Breast epithelium (tissue), 4 donors: ENCODE measurements at regions not wholly inside any gene's neighbourhood (a gene's known extent, or its start where the extent isn't known, plus 50 kb on each side); places are given as distances from the start of the nearest gene placed in this dataset.

Source experiments
- DNase-seq, 2 donors: peaks; one replicate each; pipeline ENCODE4 v3.0.0-alpha.2; 2019; ENCODE audit warnings: low spot score in 2 of 2
- H3K27ac ChIP-seq, 2 donors: fragments of 200-600 bp; sonication (generic) in 1 of 2; one replicate each; pipeline ENCODE4 v1.5.1; 2016 to 2019; ENCODE audit warnings: mild to moderate bottlenecking in 1 of 2
- H3K27me3 ChIP-seq, 2 donors: fragments of 200-600 bp; sonication (generic) in 1 of 2; one replicate each; pipeline versions ENCODE4 v1.5.1 to v1.6.0; 2017 to 2019; ENCODE audit warnings: control low read depth in 1 of 2, mild to moderate bottlenecking in 1 of 2
- H3K36me3 ChIP-seq: fragments of 200-600 bp; one replicate; pipeline ENCODE4 v1.5.1; 2019
- H3K4me1 ChIP-seq, 2 donors: fragments of 200-600 bp; sonication (generic); one replicate each; pipeline ENCODE4 v1.5.1; 2016 to 2019; ENCODE audit warnings: control low read depth in 1 of 2
- H3K4me3 ChIP-seq, 3 donors: fragments of 200-600 bp; sonication (generic); 1 replicate in 2 of 3; 2 replicates in 1 of 3; pipeline ENCODE4 v1.5.1; 2016 to 2019; ENCODE audit warnings: mild to moderate bottlenecking in 3 of 3, moderate library complexity in 2 of 3
- H3K9me3 ChIP-seq, 2 donors: fragments of 200-600 bp; sonication (generic) in 1 of 2; one replicate each; pipeline ENCODE4 v1.5.1; 2016 to 2019; ENCODE audit warnings: control low read depth in 1 of 2
- CTCF ChIP-seq, 3 donors: fragments of 450-650 bp; IDR thresholded peaks; one replicate each; pipeline ENCODE4 v1.5.1; 2016 to 2017; ENCODE audit warnings: antibody characterized with exemption in 3 of 3, mild to moderate bottlenecking in 3 of 3, moderate library complexity in 3 of 3
- POLR2A ChIP-seq: fragments of 450-650 bp; IDR thresholded peaks from one replicate; pipeline ENCODE4 v1.6.1; 2016; ENCODE audit warnings: antibody characterized with exemption, mild to moderate bottlenecking, moderate library complexity
- POLR2AphosphoS5 ChIP-seq, 3 donors: sonication (generic); formaldehyde crosslinking; IDR thresholded peaks; one replicate each; pipeline ENCODE4 v1.6.1; 2017; ENCODE audit warnings: antibody characterized with exemption in 3 of 3
- intact Hi-C: fragments of 100-400 bp; cut with DNase I; formaldehyde crosslinking; loops from one replicate; pipeline ENCODE4 v1.15.1; 2023; ENCODE audit warnings: low total_unique reads

- no peak for TF ChIP-seq POLR2AphosphoS5 (IDR thresholded peaks at IDR 0.05)
- no peak for TF ChIP-seq CTCF (IDR thresholded peaks at IDR 0.05)
Observed at GRCh38 chr14:65804439-65805112, 392.0 kb downstream of the FUT8 start.

GRCh38 chr14:65805113-65805473 lies 392.6 kb downstream of the FUT8 start:
- no peak for DNase-seq
- TF ChIP-seq CTCF (IDR thresholded peaks at IDR 0.05) = no peak
- intact Hi-C loops = loop anchor here (2.0 kb wide), 1 partner anchor 68 kb away; no protein-coding TSS in a partner anchor

More at GRCh38 chr14:65804439-65805112, 392.0 kb downstream of the FUT8 start:
- no peaks in the 10 kb centered on the region for H3K4me1 ChIP-seq
- H3K27ac ChIP-seq = no peak overlapping the region
- H3K4me3 ChIP-seq = no peak overlapping the region
- no peaks in the 10 kb centered on the region for H3K36me3 ChIP-seq
- intact Hi-C loops = loop anchor here (2.0 kb wide), 1 partner anchor 68 kb away; no protein-coding TSS in a partner anchor
- H3K9me3 ChIP-seq = peaks cover 10 to 16% of the 10 kb centered on the region in 2 donors
- DNase-seq = no peak
- H3K27me3 ChIP-seq = no peaks in the 10 kb centered on the region

GRCh38 chr14:65808390-65808789 lies 395.9 kb downstream of the FUT8 start:
- Histone ChIP-seq H3K9me3 (peaks cover 10 to 16% of the 10 kb centered on the region in 2 donors), H3K4me3 (no peak overlapping the region), H3K36me3 (no peaks in the 10 kb centered on the region), H3K27ac (no peak overlapping the region), H3K27me3 (no peaks in the 10 kb centered on the region), H3K4me1 (no peaks in the 10 kb centered on the region)
- TF ChIP-seq POLR2A = no peak
- no peak for TF ChIP-seq CTCF (IDR thresholded peaks at IDR 0.05)
- no peak for TF ChIP-seq POLR2AphosphoS5 (IDR thresholded peaks at IDR 0.05)
- DNase-seq = no peak
- intact Hi-C loops = loop anchor here (2.0 kb wide), 1 partner anchor 34 kb away; no protein-coding TSS in a partner anchor

More at GRCh38 chr14:65805113-65805473, 392.6 kb downstream of the FUT8 start:
- Histone ChIP-seq H3K36me3 (no peaks in the 10 kb centered on the region), H3K27me3 (no peaks in the 10 kb centered on the region), H3K4me1 (no peaks in the 10 kb centered on the region), H3K9me3 (peaks cover 10 to 16% of the 10 kb centered on the region in 2 donors), H3K27ac (no peak overlapping the region), H3K4me3 (no peak overlapping the region)

GRCh38 chr14:65810322-65810721 lies 397.8 kb downstream of the FUT8 start:
- no peaks in the 10 kb centered on the region for H3K27me3 ChIP-seq
- no peak overlapping the region for H3K4me3 ChIP-seq
- no peak overlapping the region for H3K27ac ChIP-seq
- intact Hi-C loops = no loop called here
- no peak for DNase-seq
- H3K9me3 ChIP-seq = peaks cover 10 to 16% of the 10 kb centered on the region in 2 donors
- H3K36me3 ChIP-seq = no peaks in the 10 kb centered on the region
- no peak for TF ChIP-seq POLR2A
- no peak for TF ChIP-seq CTCF (IDR thresholded peaks at IDR 0.05)
- no peak for TF ChIP-seq POLR2AphosphoS5 (IDR thresholded peaks at IDR 0.05)
- no peaks in the 10 kb centered on the region for H3K4me1 ChIP-seq

GRCh38 chr14:65813760-65814384 lies 401.3 kb downstream of the FUT8 start:
- Histone ChIP-seq H3K4me1 (no peaks in the 10 kb centered on the region), H3K27me3 (no peaks in the 10 kb centered on the region), H3K36me3 (no peaks in the 10 kb centered on the region), H3K9me3 (peaks cover 0 to 2% of the 10 kb centered on the region in 2 donors), H3K4me3 (no peak overlapping the region), H3K27ac (no peak overlapping the region)
- no peak for DNase-seq
- intact Hi-C loops = no loop called here
- no peak for TF ChIP-seq CTCF (IDR thresholded peaks at IDR 0.05)
- TF ChIP-seq POLR2AphosphoS5 (IDR thresholded peaks at IDR 0.05) = no peak
- TF ChIP-seq POLR2A = no peak
